AG09319 (cell line): ENCODE measurements at regions not wholly inside any gene's neighbourhood (a gene's known extent, or its start where the extent isn't known, plus 50 kb on each side); places are given as distances from the start of the nearest gene placed in this dataset.

Experiments used
- DNase-seq: peaks from one replicate; pipeline ENCODE4 v3.0.0-alpha.2; 2010; ENCODE audit warnings: low read depth; ENCODE audit errors: extremely low read depth
- TF ChIP-seq, protein P1 (sequence below): IDR thresholded peaks from 2 replicates; pipeline ENCODE4 v1.5.1; 2011; ENCODE audit warnings: low read depth, mild to moderate bottlenecking, inconsistent platforms, low read length, moderate library complexity

- DNase-seq: no peak
- TF ChIP-seq, protein P1, sequence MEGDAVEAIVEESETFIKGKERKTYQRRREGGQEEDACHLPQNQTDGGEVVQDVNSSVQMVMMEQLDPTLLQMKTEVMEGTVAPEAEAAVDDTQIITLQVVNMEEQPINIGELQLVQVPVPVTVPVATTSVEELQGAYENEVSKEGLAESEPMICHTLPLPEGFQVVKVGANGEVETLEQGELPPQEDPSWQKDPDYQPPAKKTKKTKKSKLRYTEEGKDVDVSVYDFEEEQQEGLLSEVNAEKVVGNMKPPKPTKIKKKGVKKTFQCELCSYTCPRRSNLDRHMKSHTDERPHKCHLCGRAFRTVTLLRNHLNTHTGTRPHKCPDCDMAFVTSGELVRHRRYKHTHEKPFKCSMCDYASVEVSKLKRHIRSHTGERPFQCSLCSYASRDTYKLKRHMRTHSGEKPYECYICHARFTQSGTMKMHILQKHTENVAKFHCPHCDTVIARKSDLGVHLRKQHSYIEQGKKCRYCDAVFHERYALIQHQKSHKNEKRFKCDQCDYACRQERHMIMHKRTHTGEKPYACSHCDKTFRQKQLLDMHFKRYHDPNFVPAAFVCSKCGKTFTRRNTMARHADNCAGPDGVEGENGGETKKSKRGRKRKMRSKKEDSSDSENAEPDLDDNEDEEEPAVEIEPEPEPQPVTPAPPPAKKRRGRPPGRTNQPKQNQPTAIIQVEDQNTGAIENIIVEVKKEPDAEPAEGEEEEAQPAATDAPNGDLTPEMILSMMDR: no peak
These were observed 51.9 kb upstream of the PTPRS start for GRCh38 chr19:5392486-5392885.

DNA sequence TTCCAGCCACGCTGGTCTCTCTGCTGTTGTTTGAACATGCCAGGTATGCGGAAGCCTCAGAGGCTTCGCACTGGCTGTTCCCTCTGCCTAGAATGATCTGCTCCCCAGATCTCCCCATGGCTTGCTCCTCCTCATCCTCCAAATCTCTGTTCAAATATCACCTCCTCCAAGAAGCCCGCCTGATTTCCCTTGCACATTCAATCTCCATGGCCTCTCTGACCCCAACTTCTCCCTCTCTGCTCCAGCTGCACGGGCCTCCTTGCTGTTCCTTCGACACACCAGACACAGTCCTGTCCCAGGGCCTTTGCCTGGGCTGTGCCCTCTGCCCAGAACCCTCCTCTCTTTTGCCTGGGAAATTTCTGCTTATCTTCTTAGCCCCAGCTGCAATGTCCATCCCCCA lies 52.5 kb upstream of the PTPRS start:
- TF ChIP-seq, protein P1: no peak
- no peak for DNase-seq

DNA sequence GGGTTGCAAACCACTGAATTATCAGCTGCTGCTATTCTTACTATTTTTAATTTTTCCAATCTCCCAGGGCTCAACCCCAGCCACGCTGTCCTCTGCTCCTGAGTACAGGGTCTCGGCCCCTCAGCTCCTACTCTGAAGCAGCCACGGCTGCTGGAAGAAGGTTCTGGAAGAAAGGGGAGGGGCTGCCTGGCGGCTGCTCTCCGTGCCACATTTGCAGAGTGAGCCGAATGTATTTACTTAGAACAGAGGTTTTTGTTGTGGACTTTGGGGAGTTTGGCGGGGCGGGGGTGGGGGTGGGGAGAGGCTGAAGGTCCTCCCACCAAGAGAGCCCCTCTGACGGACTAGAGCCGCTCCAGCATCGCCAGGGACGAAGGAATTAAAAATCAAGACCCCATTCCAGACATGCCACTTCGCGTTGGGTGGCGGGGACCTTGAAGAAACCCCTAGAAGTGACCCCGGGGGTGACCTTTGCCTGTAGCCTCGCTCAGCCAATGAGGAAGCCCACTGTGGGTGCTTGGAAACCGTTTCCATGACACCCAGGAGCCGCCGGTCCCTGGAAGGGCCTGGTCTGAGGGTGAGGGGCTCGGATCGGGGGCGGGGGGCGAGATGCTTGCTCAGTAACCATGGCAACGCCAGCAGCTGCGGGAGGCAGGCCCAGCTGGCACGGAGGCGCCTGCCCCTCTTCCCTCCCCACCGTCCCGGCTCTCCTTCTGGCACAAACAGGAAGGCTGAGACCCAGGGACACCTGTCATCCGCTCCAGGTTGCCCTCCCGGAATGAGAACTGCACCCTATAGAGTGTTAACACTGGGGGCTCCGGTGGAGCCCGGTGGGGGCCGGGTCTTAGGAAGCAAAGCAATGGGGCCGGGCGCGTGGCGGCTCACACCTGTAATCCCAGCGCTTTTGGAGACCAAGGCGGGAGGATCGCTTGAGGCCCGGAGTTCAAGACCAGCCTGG lies 54.2 kb upstream of the PTPRS start:
- DNase-seq: no peak
- TF ChIP-seq, protein P1: no peak

DNA sequence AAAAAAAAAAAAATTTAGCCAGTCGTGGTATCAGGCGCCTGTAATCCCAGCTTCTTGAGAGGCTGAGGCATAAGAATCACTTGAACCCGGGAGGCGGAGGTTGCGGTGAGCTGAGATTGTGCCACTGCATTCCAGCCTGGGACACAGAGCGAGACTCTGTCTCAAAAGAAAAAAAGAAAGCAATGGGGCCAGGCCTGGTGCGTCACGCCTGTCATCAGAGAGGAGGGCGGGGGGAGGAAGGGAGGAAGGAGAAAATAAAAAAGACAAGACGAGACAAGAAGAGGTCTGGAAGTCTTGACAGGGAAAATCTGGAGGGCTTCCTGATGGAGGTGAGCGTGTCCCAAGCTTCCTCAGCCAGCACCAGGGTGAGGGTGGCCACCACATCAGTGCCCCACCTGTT lies 54.9 kb upstream of the PTPRS start:
- TF ChIP-seq, protein P1: no peak
- no peak for DNase-seq

DNA sequence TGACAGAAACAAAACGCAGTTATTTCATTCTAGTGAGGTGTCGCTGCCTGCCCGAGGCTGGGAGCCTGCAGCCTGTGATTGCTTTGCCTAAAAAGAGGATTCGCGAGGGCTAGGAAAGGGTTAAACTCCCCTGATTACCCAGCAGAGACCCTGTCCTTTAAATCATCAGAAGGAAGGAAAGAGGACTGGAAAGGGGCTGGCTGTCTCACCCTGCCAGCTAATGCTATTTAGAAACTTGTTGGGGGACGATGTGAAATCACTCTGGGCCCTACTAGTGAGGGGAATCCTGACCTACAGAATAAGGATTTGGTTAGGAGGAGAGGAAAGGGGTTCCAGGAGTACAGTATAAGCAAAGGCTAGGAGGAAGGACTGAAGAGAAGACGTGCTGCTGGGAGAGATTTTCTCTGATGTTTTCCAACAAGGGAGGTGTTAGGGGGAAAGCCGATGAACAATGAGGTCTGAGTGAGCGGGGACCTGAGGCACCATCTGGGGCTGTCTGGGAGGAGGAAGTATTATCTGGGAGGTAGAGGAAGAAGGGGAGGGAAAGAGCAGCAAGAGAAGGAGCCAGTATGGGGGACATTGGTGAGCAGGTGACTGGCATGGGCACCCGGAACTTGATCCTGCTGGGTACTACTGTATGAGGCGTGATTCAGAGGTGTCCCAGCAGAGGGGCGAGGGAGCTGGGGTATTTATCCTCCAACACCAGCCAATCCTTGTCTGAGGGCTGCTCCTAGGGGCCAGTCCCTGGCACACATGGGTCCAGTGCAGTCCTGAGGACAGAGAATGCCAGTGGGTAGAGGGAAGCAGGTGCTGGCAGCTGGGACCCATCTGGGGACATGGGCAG lies 55.7 kb upstream of the PTPRS start:
- DNase-seq: no peak

GRCh38 chr19:5396963-5397362 lies 56.4 kb upstream of the PTPRS start:
- TF ChIP-seq, protein P1: no peak
- DNase-seq: no peak

More for the DNA sequence above, 55.7 kb upstream of the PTPRS start:
- TF ChIP-seq, protein P1: no peak
